ENCODE measurements at regions not wholly inside any gene's neighbourhood (a gene's known extent, or its start where the extent isn't known, plus 50 kb on each side); places are given as distances from the start of the nearest gene placed in this dataset.

DNA sequence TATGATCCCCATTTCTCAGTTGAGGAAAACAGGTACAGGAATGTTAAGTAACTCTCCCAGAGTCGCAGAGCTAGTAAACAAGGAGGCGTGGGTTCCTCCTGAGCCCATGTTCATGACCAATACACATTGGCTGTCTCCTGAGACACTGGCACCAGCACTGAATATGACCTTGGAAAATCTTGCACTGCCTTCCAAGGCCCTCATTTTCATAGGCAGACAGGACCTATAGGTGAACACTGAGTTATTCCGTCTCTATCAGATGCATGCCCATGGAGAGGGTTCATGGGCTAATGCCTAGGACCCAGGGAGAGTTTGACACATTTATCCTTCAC lies 504.8 kb downstream of the RFC3 start (continued):
- TF ChIP-seq, protein P1, sequence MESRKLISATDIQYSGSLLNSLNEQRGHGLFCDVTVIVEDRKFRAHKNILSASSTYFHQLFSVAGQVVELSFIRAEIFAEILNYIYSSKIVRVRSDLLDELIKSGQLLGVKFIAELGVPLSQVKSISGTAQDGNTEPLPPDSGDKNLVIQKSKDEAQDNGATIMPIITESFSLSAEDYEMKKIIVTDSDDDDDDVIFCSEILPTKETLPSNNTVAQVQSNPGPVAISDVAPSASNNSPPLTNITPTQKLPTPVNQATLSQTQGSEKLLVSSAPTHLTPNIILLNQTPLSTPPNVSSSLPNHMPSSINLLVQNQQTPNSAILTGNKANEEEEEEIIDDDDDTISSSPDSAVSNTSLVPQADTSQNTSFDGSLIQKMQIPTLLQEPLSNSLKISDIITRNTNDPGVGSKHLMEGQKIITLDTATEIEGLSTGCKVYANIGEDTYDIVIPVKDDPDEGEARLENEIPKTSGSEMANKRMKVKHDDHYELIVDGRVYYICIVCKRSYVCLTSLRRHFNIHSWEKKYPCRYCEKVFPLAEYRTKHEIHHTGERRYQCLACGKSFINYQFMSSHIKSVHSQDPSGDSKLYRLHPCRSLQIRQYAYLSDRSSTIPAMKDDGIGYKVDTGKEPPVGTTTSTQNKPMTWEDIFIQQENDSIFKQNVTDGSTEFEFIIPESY (IDR thresholded peaks at IDR 0.05): no peak
- no peak for TF ChIP-seq JUND (IDR thresholded peaks at IDR 0.05)
- no peak for TF ChIP-seq GABPA (IDR thresholded peaks at IDR 0.05 in 1 of 2, conservative IDR thresholded peaks at IDR 0.05 in 1 of 2)

DNA sequence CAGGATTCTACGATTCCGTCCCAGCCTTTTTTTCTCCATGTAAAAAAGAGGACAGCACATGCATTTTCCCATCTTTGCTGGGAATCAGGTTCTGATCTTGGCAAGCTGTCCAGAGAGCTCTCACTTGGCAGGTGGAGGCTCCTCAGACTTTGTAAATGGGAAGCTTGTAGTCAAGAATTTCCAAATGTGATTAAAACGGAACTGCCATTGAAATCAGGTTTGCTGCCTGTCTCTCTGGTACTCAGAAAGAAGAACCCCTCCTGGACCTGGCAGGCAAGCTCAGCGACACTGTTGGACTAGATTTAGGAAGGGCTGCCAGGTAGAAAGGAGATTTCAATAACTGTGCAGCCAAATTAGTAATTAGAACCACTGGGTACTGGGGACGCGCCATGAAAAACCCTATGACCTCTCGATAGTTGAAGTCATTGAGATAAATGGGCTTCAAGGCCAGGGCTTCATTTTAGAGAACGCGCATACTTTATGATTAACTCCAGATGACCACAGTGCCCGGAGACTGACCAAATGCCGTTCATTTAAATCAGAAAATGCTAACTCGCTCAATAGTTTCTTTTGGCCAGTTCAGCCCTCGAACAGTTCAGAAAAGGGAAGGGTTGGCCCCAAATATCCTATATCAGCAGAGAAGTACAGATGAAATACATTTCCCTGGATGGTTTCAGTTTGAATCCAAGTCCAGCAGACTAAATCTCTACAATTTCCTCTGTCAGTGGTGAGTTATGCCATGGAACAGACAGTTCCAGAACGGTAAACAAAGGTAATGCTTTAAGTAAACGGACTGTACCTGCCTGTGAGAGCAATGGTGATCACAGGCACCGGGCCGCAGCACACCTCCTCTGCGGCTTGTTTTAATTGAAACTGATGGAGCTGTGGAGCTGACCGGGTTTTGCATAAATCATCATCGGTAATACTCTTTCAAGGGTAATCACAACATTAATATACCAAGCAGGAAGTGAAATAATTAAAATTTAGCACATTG lies 517.4 kb downstream of the RFC3 start:
- H3K9me3 ChIP-seq (ENCODE audit: control insufficient read depth in 4 of 4, low read length in 3 of 4): no peaks in the 10 kb centered on the region
- no peak overlapping the region for H3K9ac ChIP-seq (ENCODE audit: low read depth in 1 of 2, low read length in 2 of 2)
- no peak overlapping the region for H3K4me3 ChIP-seq (ENCODE audit: low read depth in 1 of 3, low read length in 3 of 3)
- H3K27me3 ChIP-seq (ENCODE audit: control insufficient read depth in 4 of 4, insufficient read depth in 4 of 4, low read length in 3 of 4): peaks cover 0 to 5% (median 0%) of the 10 kb centered on the region in 4 donors
- H3K4me1 ChIP-seq (ENCODE audit: control insufficient read depth in 4 of 4, insufficient read depth in 4 of 4, low read length in 3 of 4): no peaks in the 10 kb centered on the region
- DNase-seq (ENCODE audit: low spot score): no peak
- no peaks in the 10 kb centered on the region for H3K36me3 ChIP-seq (ENCODE audit: control insufficient read depth in 4 of 4, insufficient read depth in 3 of 4, low read depth in 1 of 4, low read length in 3 of 4)
- no peak for TF ChIP-seq HNF4G (IDR thresholded peaks at IDR 0.05)
- TF ChIP-seq EGR1 (IDR thresholded peaks at IDR 0.05; ENCODE audit: low read depth in 2 of 2): no peak
- TF ChIP-seq, protein P1 (IDR thresholded peaks at IDR 0.05): no peak
- TF ChIP-seq, protein P2, sequence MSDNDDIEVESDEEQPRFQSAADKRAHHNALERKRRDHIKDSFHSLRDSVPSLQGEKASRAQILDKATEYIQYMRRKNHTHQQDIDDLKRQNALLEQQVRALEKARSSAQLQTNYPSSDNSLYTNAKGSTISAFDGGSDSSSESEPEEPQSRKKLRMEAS (IDR thresholded peaks at IDR 0.05): no peak
- no peak for TF ChIP-seq RAD21 (IDR thresholded peaks at IDR 0.05)
- no peak for TF ChIP-seq GABPA (IDR thresholded peaks at IDR 0.05 in 1 of 2, conservative IDR thresholded peaks at IDR 0.05 in 1 of 2)
- TF ChIP-seq, protein P3, sequence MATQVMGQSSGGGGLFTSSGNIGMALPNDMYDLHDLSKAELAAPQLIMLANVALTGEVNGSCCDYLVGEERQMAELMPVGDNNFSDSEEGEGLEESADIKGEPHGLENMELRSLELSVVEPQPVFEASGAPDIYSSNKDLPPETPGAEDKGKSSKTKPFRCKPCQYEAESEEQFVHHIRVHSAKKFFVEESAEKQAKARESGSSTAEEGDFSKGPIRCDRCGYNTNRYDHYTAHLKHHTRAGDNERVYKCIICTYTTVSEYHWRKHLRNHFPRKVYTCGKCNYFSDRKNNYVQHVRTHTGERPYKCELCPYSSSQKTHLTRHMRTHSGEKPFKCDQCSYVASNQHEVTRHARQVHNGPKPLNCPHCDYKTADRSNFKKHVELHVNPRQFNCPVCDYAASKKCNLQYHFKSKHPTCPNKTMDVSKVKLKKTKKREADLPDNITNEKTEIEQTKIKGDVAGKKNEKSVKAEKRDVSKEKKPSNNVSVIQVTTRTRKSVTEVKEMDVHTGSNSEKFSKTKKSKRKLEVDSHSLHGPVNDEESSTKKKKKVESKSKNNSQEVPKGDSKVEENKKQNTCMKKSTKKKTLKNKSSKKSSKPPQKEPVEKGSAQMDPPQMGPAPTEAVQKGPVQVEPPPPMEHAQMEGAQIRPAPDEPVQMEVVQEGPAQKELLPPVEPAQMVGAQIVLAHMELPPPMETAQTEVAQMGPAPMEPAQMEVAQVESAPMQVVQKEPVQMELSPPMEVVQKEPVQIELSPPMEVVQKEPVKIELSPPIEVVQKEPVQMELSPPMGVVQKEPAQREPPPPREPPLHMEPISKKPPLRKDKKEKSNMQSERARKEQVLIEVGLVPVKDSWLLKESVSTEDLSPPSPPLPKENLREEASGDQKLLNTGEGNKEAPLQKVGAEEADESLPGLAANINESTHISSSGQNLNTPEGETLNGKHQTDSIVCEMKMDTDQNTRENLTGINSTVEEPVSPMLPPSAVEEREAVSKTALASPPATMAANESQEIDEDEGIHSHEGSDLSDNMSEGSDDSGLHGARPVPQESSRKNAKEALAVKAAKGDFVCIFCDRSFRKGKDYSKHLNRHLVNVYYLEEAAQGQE (IDR thresholded peaks at IDR 0.05): no peak
- 85% methylated on average over 20 of the region's 20 CpGs for WGBS
- H3K27ac ChIP-seq (ENCODE audit: low read depth in 1 of 2, low read length in 2 of 2): no peak overlapping the region

DNA sequence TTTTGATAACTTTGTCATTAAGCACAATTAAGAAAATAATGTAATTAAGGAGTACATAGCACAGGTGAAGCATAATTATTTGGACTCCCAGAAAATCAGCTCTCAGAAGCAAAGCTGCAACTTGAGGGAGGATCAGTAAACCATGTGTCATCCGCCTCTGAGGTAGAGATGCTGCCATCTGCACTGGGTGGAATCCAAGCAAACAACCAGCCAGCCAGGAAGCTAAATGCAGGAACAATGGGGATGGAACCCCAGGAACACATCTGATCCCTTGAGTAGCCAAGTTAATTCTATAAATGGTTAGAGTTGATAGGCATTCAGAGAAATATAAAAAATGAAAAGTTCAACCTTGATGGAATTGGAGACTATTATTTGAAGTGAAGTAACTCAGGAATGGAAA lies 520.2 kb downstream of the RFC3 start:
- Histone ChIP-seq H3K9me3 (ENCODE audit: control insufficient read depth in 4 of 4, low read length in 3 of 4) (no peaks in the 10 kb centered on the region), H3K4me3 (ENCODE audit: low read depth in 1 of 3, low read length in 3 of 3) (no peak overlapping the region), H3K36me3 (ENCODE audit: control insufficient read depth in 4 of 4, insufficient read depth in 3 of 4, low read depth in 1 of 4, low read length in 3 of 4) (no peaks in the 10 kb centered on the region), H3K27me3 (ENCODE audit: control insufficient read depth in 4 of 4, insufficient read depth in 4 of 4, low read length in 3 of 4) (no peaks in the 10 kb centered on the region), H3K4me1 (ENCODE audit: control insufficient read depth in 4 of 4, insufficient read depth in 4 of 4, low read length in 3 of 4) (no peaks in the 10 kb centered on the region), H3K27ac (ENCODE audit: low read depth in 1 of 2, low read length in 2 of 2) (no peak overlapping the region), H3K9ac (ENCODE audit: low read depth in 1 of 2, low read length in 2 of 2) (no peak overlapping the region)
- DNase-seq (ENCODE audit: low spot score): no peak
- TF ChIP-seq HNF4G (IDR thresholded peaks at IDR 0.05): no peak
- TF ChIP-seq EGR1 (IDR thresholded peaks at IDR 0.05; ENCODE audit: low read depth in 2 of 2): no peak
- TF ChIP-seq JUND (IDR thresholded peaks at IDR 0.05): no peak
- TF ChIP-seq, protein P4, sequence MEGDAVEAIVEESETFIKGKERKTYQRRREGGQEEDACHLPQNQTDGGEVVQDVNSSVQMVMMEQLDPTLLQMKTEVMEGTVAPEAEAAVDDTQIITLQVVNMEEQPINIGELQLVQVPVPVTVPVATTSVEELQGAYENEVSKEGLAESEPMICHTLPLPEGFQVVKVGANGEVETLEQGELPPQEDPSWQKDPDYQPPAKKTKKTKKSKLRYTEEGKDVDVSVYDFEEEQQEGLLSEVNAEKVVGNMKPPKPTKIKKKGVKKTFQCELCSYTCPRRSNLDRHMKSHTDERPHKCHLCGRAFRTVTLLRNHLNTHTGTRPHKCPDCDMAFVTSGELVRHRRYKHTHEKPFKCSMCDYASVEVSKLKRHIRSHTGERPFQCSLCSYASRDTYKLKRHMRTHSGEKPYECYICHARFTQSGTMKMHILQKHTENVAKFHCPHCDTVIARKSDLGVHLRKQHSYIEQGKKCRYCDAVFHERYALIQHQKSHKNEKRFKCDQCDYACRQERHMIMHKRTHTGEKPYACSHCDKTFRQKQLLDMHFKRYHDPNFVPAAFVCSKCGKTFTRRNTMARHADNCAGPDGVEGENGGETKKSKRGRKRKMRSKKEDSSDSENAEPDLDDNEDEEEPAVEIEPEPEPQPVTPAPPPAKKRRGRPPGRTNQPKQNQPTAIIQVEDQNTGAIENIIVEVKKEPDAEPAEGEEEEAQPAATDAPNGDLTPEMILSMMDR (IDR thresholded peaks at IDR 0.05; ENCODE audit: low read depth, low read length, missing input control): no peak
- WGBS: 83% methylated on average over 1 of the region's 1 CpG

Measured in liver (tissue), 8 donors.